ENCODE measurements at regions not wholly inside any gene's neighbourhood (a gene's known extent, or its start where the extent isn't known, plus 50 kb on each side); places are given as distances from the start of the nearest gene placed in this dataset.
A peak's percentile ranks its signal among the peaks of the same experiment; 100 is the strongest.

GRCh38 chr4:57877047-57877458 is 766.9 kb upstream of the IGFBP7 start:
- H3K27me3 Mint-ChIP-seq (ENCODE audit: unreplicated experiment) = no peaks in the 10 kb centered on the region
- H3K4me3 Mint-ChIP-seq (ENCODE audit: unreplicated experiment) = no peak overlapping the region
- DNase-seq (ENCODE audit: extremely low spot score, unreplicated experiment) = no peak
- no peaks in the 10 kb centered on the region for H3K4me1 Mint-ChIP-seq (ENCODE audit: unreplicated experiment)
- no peak for TF ChIP-seq CTCF (IDR thresholded peaks at IDR 0.05)
- H3K27ac Mint-ChIP-seq (ENCODE audit: unreplicated experiment) = no peak overlapping the region
- H3K9me3 Mint-ChIP-seq (ENCODE audit: unreplicated experiment) = no peaks in the 10 kb centered on the region
- no peaks in the 10 kb centered on the region for H3K36me3 Mint-ChIP-seq (ENCODE audit: unreplicated experiment)

GRCh38 chr4:57875829-57876392 is 765.7 kb upstream of the IGFBP7 start:
- Mint-ChIP-seq H3K36me3 (ENCODE audit: unreplicated experiment) (no peaks in the 10 kb centered on the region), H3K4me3 (ENCODE audit: unreplicated experiment) (no peak overlapping the region), H3K4me1 (ENCODE audit: unreplicated experiment) (no peaks in the 10 kb centered on the region), H3K27ac (ENCODE audit: unreplicated experiment) (no peak overlapping the region), H3K9me3 (ENCODE audit: unreplicated experiment) (no peaks in the 10 kb centered on the region), H3K27me3 (ENCODE audit: unreplicated experiment) (no peaks in the 10 kb centered on the region)
- no peak for DNase-seq (ENCODE audit: extremely low spot score, unreplicated experiment)
- TF ChIP-seq CTCF (IDR thresholded peaks at IDR 0.05) = no peak

- Mint-ChIP-seq H3K36me3 (ENCODE audit: unreplicated experiment) (no peaks in the 10 kb centered on the region), H3K27ac (ENCODE audit: unreplicated experiment) (no peak overlapping the region), H3K9me3 (ENCODE audit: unreplicated experiment) (no peaks in the 10 kb centered on the region), H3K27me3 (ENCODE audit: unreplicated experiment) (no peaks in the 10 kb centered on the region), H3K4me1 (ENCODE audit: unreplicated experiment) (no peaks in the 10 kb centered on the region), H3K4me3 (ENCODE audit: unreplicated experiment) (no peak overlapping the region)
- no peak for DNase-seq (ENCODE audit: extremely low spot score, unreplicated experiment)
- no peak for TF ChIP-seq CTCF (IDR thresholded peaks at IDR 0.05)
These were observed 756.4 kb upstream of the IGFBP7 start for GRCh38 chr4:57866468-57867171.

GRCh38 chr4:57865264-57865663 is 755.1 kb upstream of the IGFBP7 start:
- Mint-ChIP-seq H3K36me3 (ENCODE audit: unreplicated experiment) (no peaks in the 10 kb centered on the region), H3K27ac (ENCODE audit: unreplicated experiment) (no peak overlapping the region), H3K4me1 (ENCODE audit: unreplicated experiment) (no peaks in the 10 kb centered on the region), H3K27me3 (ENCODE audit: unreplicated experiment) (no peaks in the 10 kb centered on the region), H3K9me3 (ENCODE audit: unreplicated experiment) (no peaks in the 10 kb centered on the region), H3K4me3 (ENCODE audit: unreplicated experiment) (no peak overlapping the region)
- TF ChIP-seq CTCF (IDR thresholded peaks at IDR 0.05) = no peak
- DNase-seq (ENCODE audit: extremely low spot score, unreplicated experiment) = no peak

GRCh38 chr4:57854748-57855147 is 744.6 kb upstream of the IGFBP7 start:
- Mint-ChIP-seq H3K4me3 (ENCODE audit: unreplicated experiment) (peak overlapping the region; percentile 39), H3K27me3 (ENCODE audit: unreplicated experiment) (no peaks in the 10 kb centered on the region), H3K27ac (ENCODE audit: unreplicated experiment) (no peak overlapping the region), H3K4me1 (ENCODE audit: unreplicated experiment) (no peaks in the 10 kb centered on the region), H3K36me3 (ENCODE audit: unreplicated experiment) (no peaks in the 10 kb centered on the region), H3K9me3 (ENCODE audit: unreplicated experiment) (no peaks in the 10 kb centered on the region)
- no peak for DNase-seq (ENCODE audit: extremely low spot score, unreplicated experiment)
- TF ChIP-seq CTCF (IDR thresholded peaks at IDR 0.05) = no peak

Measured in osteocyte (in vitro differentiated cells).